HFF-Myc (cell line): ENCODE measurements at regions not wholly inside any gene's neighbourhood (a gene's known extent, or its start where the extent isn't known, plus 50 kb on each side); places are given as distances from the start of the nearest gene placed in this dataset.

Experiments
- DNase-seq: peaks from one replicate; pipeline ENCODE4 v3.0.0-alpha.2; 2011; ENCODE audit warnings: low read depth; ENCODE audit errors: extremely low read depth
- H3K4me3 ChIP-seq: replicated peaks from 2 replicates; pipeline ENCODE4 v1.5.1; 2011; ENCODE audit warnings: low read depth, mild to moderate bottlenecking, control low read depth, low read length
- CTCF ChIP-seq: IDR thresholded peaks from 2 replicates; pipeline ENCODE4 v1.5.1; 2012; ENCODE audit warnings: mild to moderate bottlenecking, low read depth, low read length, control low read depth; ENCODE audit errors: missing control alignments

GRCh38 chr17:36856903-36857381 is 80.3 kb upstream of the LHX1 start:
- DNase-seq = no peak
- H3K4me3 ChIP-seq = no peak overlapping the region
- TF ChIP-seq CTCF = no peak

- no peak for DNase-seq
- no peak for TF ChIP-seq CTCF
- no peak overlapping the region for H3K4me3 ChIP-seq
Measured at GRCh38 chr17:36857698-36858097, 79.6 kb upstream of the LHX1 start.

- no peak for TF ChIP-seq CTCF
- no peak overlapping the region for H3K4me3 ChIP-seq
- DNase-seq = no peak
Measured at GRCh38 chr17:36858119-36859002, 78.9 kb upstream of the LHX1 start.

- no peak for DNase-seq
- no peak overlapping the region for H3K4me3 ChIP-seq
- TF ChIP-seq CTCF = no peak
Measured at GRCh38 chr17:36859003-36859300, 78.3 kb upstream of the LHX1 start.

- TF ChIP-seq CTCF = no peak
- H3K4me3 ChIP-seq = no peak overlapping the region
- DNase-seq = no peak
Measured at GRCh38 chr17:36859706-36860105, 77.6 kb upstream of the LHX1 start.

- TF ChIP-seq CTCF = no peak
- H3K4me3 ChIP-seq = no peak overlapping the region
- DNase-seq = no peak
Measured at GRCh38 chr17:36861531-36861930, 75.7 kb upstream of the LHX1 start.
